HG03442 (cell line): ENCODE measurements at regions not wholly inside any gene's neighbourhood (a gene's known extent, or its start where the extent isn't known, plus 50 kb on each side); places are given as distances from the start of the nearest gene placed in this dataset.
"Not testable (repeated sequence)": the region's sequence is repeated elsewhere in the genome, so short reads cannot be mapped to it uniquely, and the experiment has no call there.

Experiments used
- ATAC-seq: cut with Tn5 transposase; IDR thresholded peaks from one replicate; pipeline ENCODE4 v1.9.1; 2021; ENCODE audit warnings: mild to moderate bottlenecking, moderate library complexity; ENCODE audit not compliant: unreplicated experiment

GRCh38 chr3:168977716-168978374 is 685.7 kb downstream of the MECOM start:
- no peak for ATAC-seq

GRCh38 chr3:168976969-168977368 is 686.5 kb downstream of the MECOM start:
- ATAC-seq, result no peak

GRCh38 chr3:168975576-168975975 is 687.9 kb downstream of the MECOM start:
- ATAC-seq, result no peak

GRCh38 chr3:168974617-168975403 is 688.7 kb downstream of the MECOM start:
- ATAC-seq, result no peak

- ATAC-seq, result no peak
These were observed 689.6 kb downstream of the MECOM start for GRCh38 chr3:168973897-168974296.

GRCh38 chr3:168973206-168973605 is 690.3 kb downstream of the MECOM start:
- ATAC-seq, result no peak

GRCh38 chr3:168968609-168969008 is 694.9 kb downstream of the MECOM start:
- no peak for ATAC-seq

- no peak for ATAC-seq
These were observed 698.8 kb downstream of the MECOM start for GRCh38 chr3:168964736-168965135.

GRCh38 chr3:168961271-168961670 is 702.2 kb downstream of the MECOM start:
- no peak for ATAC-seq

- ATAC-seq, result no peak
These were observed 703.8 kb downstream of the MECOM start for GRCh38 chr3:168959731-168960130.

GRCh38 chr3:168958466-168958865 is 705.0 kb downstream of the MECOM start:
- no peak for ATAC-seq

- no peak for ATAC-seq
These were observed 707.4 kb downstream of the MECOM start for GRCh38 chr3:168956076-168956475.

- no peak for ATAC-seq
These were observed 711.0 kb downstream of the MECOM start for GRCh38 chr3:168952551-168952950.

GRCh38 chr3:168951884-168952283 is 711.6 kb downstream of the MECOM start:
- no peak for ATAC-seq

GRCh38 chr3:168951368-168951767 is 712.1 kb downstream of the MECOM start:
- no peak for ATAC-seq

GRCh38 chr3:168950622-168951021 is 712.9 kb downstream of the MECOM start:
- ATAC-seq, result no peak

- ATAC-seq, result no peak
These were observed 723.8 kb downstream of the MECOM start for GRCh38 chr3:168939651-168940238.

GRCh38 chr3:168933614-168934013 is 729.9 kb downstream of the MECOM start:
- no peak for ATAC-seq

- not testable (repeated sequence) for ATAC-seq
These were observed 733.5 kb downstream of the MECOM start for GRCh38 chr3:168929997-168930396.

- no peak for ATAC-seq
These were observed 737.1 kb downstream of the MECOM start for GRCh38 chr3:168926426-168926825.

GRCh38 chr3:168925568-168925967 is 737.9 kb downstream of the MECOM start:
- no peak for ATAC-seq

- ATAC-seq, result no peak
These were observed 748.9 kb downstream of the MECOM start for GRCh38 chr3:168914662-168915061.
